Endodermal cell (in vitro differentiated cells): ENCODE measurements at regions not wholly inside any gene's neighbourhood (a gene's known extent, or its start where the extent isn't known, plus 50 kb on each side); places are given as distances from the start of the nearest gene placed in this dataset.

Experiments used
- DNase-seq: peaks from one replicate; pipeline ENCODE4 v3.0.0-alpha.2; 2017
- H3K27ac ChIP-seq: 2 replicates; pipeline ENCODE4 v1.5.1; 2013; ENCODE audit warnings: mild to moderate bottlenecking, low read depth, low read length, moderate library complexity
- H3K27me3 ChIP-seq: 2 replicates; pipeline ENCODE4 v1.6.1; 2013; ENCODE audit warnings: mild to moderate bottlenecking, low read length, moderate library complexity; ENCODE audit not compliant: insufficient read depth, control insufficient read depth, poor library complexity, severe bottlenecking
- H3K36me3 ChIP-seq: 2 replicates; pipeline ENCODE4 v1.7.0; 2013; ENCODE audit warnings: mild to moderate bottlenecking, low read length, moderate library complexity; ENCODE audit not compliant: control insufficient read depth, insufficient read depth
- H3K4me1 ChIP-seq: one replicate; pipeline ENCODE4 v1.7.0; 2013; ENCODE audit warnings: low read length; ENCODE audit not compliant: control insufficient read depth, insufficient read depth
- H3K4me3 ChIP-seq: 2 replicates; pipeline ENCODE4 v1.5.1; 2013; ENCODE audit warnings: mild to moderate bottlenecking, low read length, moderate library complexity
- H3K9ac ChIP-seq: 2 replicates; pipeline ENCODE4 v1.6.1; 2013; ENCODE audit warnings: mild to moderate bottlenecking, low read length, moderate library complexity; ENCODE audit not compliant: poor library complexity, severe bottlenecking; ENCODE audit errors: extremely low read depth
- H3K9me3 ChIP-seq: 2 replicates; pipeline ENCODE4 v1.6.1; 2013; ENCODE audit warnings: mild to moderate bottlenecking, low read length, moderate library complexity; ENCODE audit not compliant: control insufficient read depth
- H3K27ac Mint-ChIP-seq: 2 replicates; pipeline ENCODE4 v1.8.0; 2020; ENCODE audit warnings: mixed read lengths
- H3K27me3 Mint-ChIP-seq: 2 replicates; pipeline ENCODE4 v1.8.0; 2021; ENCODE audit warnings: mild to moderate bottlenecking, mixed read lengths; ENCODE audit not compliant: insufficient read depth
- H3K36me3 Mint-ChIP-seq: 2 replicates; pipeline ENCODE4 v1.8.0; 2020; ENCODE audit warnings: low read depth, mixed read lengths
- H3K4me1 Mint-ChIP-seq: 2 replicates; pipeline ENCODE4 v1.8.0; 2020; ENCODE audit warnings: mixed read lengths
- H3K4me3 Mint-ChIP-seq: 2 replicates; pipeline ENCODE4 v1.8.0; 2020; ENCODE audit warnings: mild to moderate bottlenecking, moderate library complexity, mixed read lengths
- H3K9me3 Mint-ChIP-seq: 2 replicates; pipeline ENCODE4 v1.8.0; 2020; ENCODE audit warnings: mild to moderate bottlenecking, mixed read lengths
- WGBS, 2 experiments: methylation state at CpG; one replicate each; pipeline versions ENCODE4 v1.1.5 to v1.1.7; 2013; ENCODE audit warnings: missing lambda C conversion rate in 2 of 2, mixed read lengths in 1 of 2; ENCODE audit not compliant: insufficient coverage in 1 of 2, insufficient read length in 1 of 2; 5-methylcytosine and 5-hydroxymethylcytosine counted together
- TF ChIP-seq, protein P1 (sequence below): fragments of 200-600 bp; sonication (generic); conservative IDR thresholded peaks from 2 replicates; pipeline ENCODE4 v1.5.0; 2021; ENCODE audit warnings: antibody characterized with exemption, mild to moderate bottlenecking

DNA sequence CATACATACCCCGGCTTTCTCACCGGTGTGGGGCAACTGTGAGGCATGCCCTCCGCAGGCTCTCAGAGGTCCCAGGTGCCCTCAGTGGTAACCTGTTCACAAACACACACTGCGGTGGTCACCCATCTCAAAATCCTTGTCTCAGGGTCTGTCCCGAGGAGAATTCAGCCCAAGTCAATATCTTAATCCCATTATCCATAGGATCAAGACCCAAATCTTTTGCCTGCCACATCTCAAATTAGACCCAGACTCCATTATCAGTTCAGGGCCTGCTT, 140.8 kb downstream of the CDC5L start:
- Histone ChIP-seq H3K9ac (no peak overlapping the region), H3K4me1 (peaks cover 13% of the 10 kb centered on the region), H3K4me3 (no peak overlapping the region), H3K9me3 (peaks cover 6% of the 10 kb centered on the region), H3K27me3 (no peaks in the 10 kb centered on the region), H3K27ac (no peak overlapping the region), H3K36me3 (no peaks in the 10 kb centered on the region)
- Mint-ChIP-seq H3K9me3 (no peaks in the 10 kb centered on the region), H3K4me1 (peaks cover 17% of the 10 kb centered on the region), H3K36me3 (no peaks in the 10 kb centered on the region), H3K27ac (no peak overlapping the region), H3K4me3 (no peak overlapping the region), H3K27me3 (no peaks in the 10 kb centered on the region)
- DNase-seq = no peak
- TF ChIP-seq, protein P1, sequence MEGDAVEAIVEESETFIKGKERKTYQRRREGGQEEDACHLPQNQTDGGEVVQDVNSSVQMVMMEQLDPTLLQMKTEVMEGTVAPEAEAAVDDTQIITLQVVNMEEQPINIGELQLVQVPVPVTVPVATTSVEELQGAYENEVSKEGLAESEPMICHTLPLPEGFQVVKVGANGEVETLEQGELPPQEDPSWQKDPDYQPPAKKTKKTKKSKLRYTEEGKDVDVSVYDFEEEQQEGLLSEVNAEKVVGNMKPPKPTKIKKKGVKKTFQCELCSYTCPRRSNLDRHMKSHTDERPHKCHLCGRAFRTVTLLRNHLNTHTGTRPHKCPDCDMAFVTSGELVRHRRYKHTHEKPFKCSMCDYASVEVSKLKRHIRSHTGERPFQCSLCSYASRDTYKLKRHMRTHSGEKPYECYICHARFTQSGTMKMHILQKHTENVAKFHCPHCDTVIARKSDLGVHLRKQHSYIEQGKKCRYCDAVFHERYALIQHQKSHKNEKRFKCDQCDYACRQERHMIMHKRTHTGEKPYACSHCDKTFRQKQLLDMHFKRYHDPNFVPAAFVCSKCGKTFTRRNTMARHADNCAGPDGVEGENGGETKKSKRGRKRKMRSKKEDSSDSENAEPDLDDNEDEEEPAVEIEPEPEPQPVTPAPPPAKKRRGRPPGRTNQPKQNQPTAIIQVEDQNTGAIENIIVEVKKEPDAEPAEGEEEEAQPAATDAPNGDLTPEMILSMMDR = no peak
- WGBS, 2 experiments = 88 to 97% methylated on average over 5 of the region's 5 CpGs

DNA sequence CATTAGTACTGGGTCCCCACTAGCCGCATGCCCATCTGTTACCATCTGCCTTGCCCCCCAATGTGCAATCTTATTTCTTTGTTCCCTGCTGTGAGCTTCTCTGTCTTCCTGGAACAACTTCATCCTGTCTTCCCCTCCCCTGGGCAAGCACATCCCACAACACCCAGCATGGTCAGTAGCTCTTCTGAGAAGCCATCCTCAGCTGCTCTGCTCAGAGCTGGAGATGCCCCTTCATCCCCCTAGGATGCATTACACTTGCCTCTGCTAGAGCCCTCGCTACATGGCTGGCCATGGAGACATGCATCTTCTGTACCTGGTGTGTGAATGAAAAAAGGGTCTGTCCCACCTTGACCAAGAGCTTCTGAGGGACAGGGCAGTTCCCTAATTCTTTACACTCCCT, 141.2 kb downstream of the CDC5L start:
- Histone ChIP-seq H3K4me1 (peaks cover 13% of the 10 kb centered on the region), H3K4me3 (no peak overlapping the region), H3K9me3 (peaks cover 6% of the 10 kb centered on the region), H3K27ac (no peak overlapping the region), H3K36me3 (no peaks in the 10 kb centered on the region), H3K27me3 (no peaks in the 10 kb centered on the region), H3K9ac (no peak overlapping the region)
- 92 to 100% methylated on average over 1 to 2 of the region's 2 CpGs for WGBS, 2 experiments
- Mint-ChIP-seq H3K4me3 (no peak overlapping the region), H3K27ac (no peak overlapping the region), H3K27me3 (no peaks in the 10 kb centered on the region), H3K4me1 (peaks cover 17% of the 10 kb centered on the region), H3K9me3 (no peaks in the 10 kb centered on the region), H3K36me3 (no peaks in the 10 kb centered on the region)
- TF ChIP-seq, protein P1 = no peak
- DNase-seq = peak; percentile 31

DNA sequence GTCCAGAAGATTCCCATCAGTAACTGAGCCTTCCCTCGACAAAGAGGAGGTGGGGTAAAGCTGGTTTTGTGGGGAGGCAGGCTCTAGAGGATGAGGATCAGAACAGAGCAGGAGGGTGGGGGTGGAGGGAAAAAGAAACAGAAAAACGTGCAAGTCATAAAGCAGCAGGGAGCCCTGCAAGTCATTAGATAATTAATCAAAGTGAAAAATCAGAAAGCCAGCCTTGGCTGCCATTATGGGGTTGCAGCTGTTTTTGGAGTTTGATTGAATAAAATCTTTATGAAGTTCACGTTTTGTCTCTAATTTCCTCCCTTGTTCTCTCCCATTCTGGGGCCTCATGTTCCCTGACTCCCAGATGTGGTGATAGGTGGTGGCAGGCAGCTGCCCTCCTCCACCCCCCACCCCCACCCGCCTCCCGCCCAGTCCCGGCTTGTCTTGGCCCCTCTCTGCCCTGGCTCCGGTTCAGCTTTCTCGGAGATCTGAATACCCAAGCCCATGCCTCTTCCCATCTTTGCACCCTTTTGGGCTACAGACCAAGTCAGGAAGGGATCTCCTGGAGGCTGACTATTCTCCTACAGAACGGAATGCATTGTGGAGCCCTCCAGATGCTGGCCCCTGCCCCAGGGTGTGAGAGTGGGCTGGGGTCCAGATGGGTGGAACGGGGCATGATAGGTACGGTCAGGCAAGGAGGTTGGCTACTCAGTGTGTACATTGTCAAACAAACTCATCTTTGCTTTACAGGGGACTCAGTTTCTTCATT, 141.8 kb downstream of the CDC5L start:
- peak; percentile 27 for DNase-seq
- no peak overlapping the region for H3K27ac ChIP-seq
- H3K27ac Mint-ChIP-seq = no peak overlapping the region

More for the DNA sequence above, 141.8 kb downstream of the CDC5L start:
- Histone ChIP-seq H3K36me3 (no peaks in the 10 kb centered on the region), H3K9ac (no peak overlapping the region), H3K4me3 (no peak overlapping the region), H3K4me1 (peaks cover 13% of the 10 kb centered on the region), H3K27me3 (no peaks in the 10 kb centered on the region), H3K9me3 (peaks cover 3% of the 10 kb centered on the region)
- TF ChIP-seq, protein P1 = no peak
- Mint-ChIP-seq H3K9me3 (no peaks in the 10 kb centered on the region), H3K4me1 (peaks cover 17% of the 10 kb centered on the region), H3K4me3 (no peak overlapping the region), H3K27me3 (no peaks in the 10 kb centered on the region), H3K36me3 (no peaks in the 10 kb centered on the region)
- WGBS, 2 experiments = 87 to 92% methylated on average over 3 to 9 of the region's 11 CpGs
